CD4-positive, alpha-beta memory T cell (primary cell): ENCODE measurements at regions not wholly inside any gene's neighbourhood (a gene's known extent, or its start where the extent isn't known, plus 50 kb on each side); places are given as distances from the start of the nearest gene placed in this dataset.

Source experiments
- CTCF ChIA-PET: fragments of 350-600 bp; sonication (Branson Sonifier 250); formaldehyde crosslinking; loops from one replicate; lab custom pipeline; 2021; ENCODE audit warnings: inconsistent platforms; ENCODE audit not compliant: partially characterized antibody; lab: Charles Lee
- POLR2A ChIA-PET: fragments of 350-600 bp; sonication (Branson Sonifier 250); formaldehyde crosslinking; loops from one replicate; lab custom pipeline; 2021; ENCODE audit not compliant: partially characterized antibody; lab: Charles Lee
- DNase-seq, 5 donors: peaks; one replicate each; pipeline versions ENCODE4 v3.0.0 to v3.0.0-alpha.2; 2020 to 2022; ENCODE audit warnings: mixed read lengths in 1 of 5
- H3K27ac ChIP-seq: one replicate; pipeline ENCODE4 v1.7.0; 2013; ENCODE audit warnings: low read depth, low read length
- H3K27me3 ChIP-seq: 2 replicates; pipeline ENCODE4 v1.7.0; 2013; ENCODE audit warnings: mild to moderate bottlenecking, low read length, moderate library complexity; ENCODE audit not compliant: insufficient read depth
- H3K36me3 ChIP-seq: 2 replicates; pipeline ENCODE4 v1.7.0; 2013; ENCODE audit warnings: mild to moderate bottlenecking, low read length, moderate library complexity; ENCODE audit not compliant: insufficient read depth
- H3K4me1 ChIP-seq: 2 replicates; pipeline ENCODE4 v1.7.0; 2013; ENCODE audit warnings: mild to moderate bottlenecking, low read length, moderate library complexity; ENCODE audit not compliant: insufficient read depth
- H3K4me3 ChIP-seq, 2 donors: one replicate each; pipeline ENCODE4 v1.7.0; 2013; ENCODE audit warnings: low read length in 2 of 2, mild to moderate bottlenecking in 1 of 2
- H3K9me3 ChIP-seq, 2 donors: one replicate each; pipeline ENCODE4 v1.7.0; 2013; ENCODE audit warnings: low read length in 2 of 2, control low read depth in 1 of 2; ENCODE audit not compliant: control insufficient read depth in 1 of 2
- H3K27ac Mint-ChIP-seq, 7 donors: one replicate each; pipeline ENCODE4 v1.8.0; 2020 to 2021; ENCODE audit warnings: mixed read lengths in 7 of 7, mild to moderate bottlenecking in 6 of 7, inconsistent platforms in 3 of 7, moderate library complexity in 3 of 7
- H3K27me3 Mint-ChIP-seq, 2 donors: one replicate each; pipeline ENCODE4 v1.8.0; 2020 to 2021; ENCODE audit warnings: mixed read lengths in 2 of 2
- H3K36me3 Mint-ChIP-seq, 2 donors: one replicate each; pipeline ENCODE4 v1.8.0; 2020 to 2021; ENCODE audit warnings: mixed read lengths in 2 of 2, inconsistent platforms in 1 of 2, mild to moderate bottlenecking in 1 of 2
- H3K4me1 Mint-ChIP-seq, 4 donors: one replicate each; pipeline ENCODE4 v1.8.0; 2020 to 2021; ENCODE audit warnings: mixed read lengths in 4 of 4, mild to moderate bottlenecking in 1 of 4
- H3K4me3 Mint-ChIP-seq, 8 donors: one replicate each; pipeline ENCODE4 v1.8.0; 2020 to 2021; ENCODE audit warnings: mixed read lengths in 8 of 8, mild to moderate bottlenecking in 7 of 8, moderate library complexity in 6 of 8, inconsistent platforms in 3 of 8
- H3K9me3 Mint-ChIP-seq, 8 donors: one replicate each; pipeline ENCODE4 v1.8.0; 2020 to 2021; ENCODE audit warnings: mixed read lengths in 8 of 8, mild to moderate bottlenecking in 5 of 8, inconsistent platforms in 3 of 8, moderate library complexity in 1 of 8
- intact Hi-C: fragments of 100-400 bp; cut with micrococcal nuclease; formaldehyde crosslinking; loops from one replicate; pipeline ENCODE4 v1.15.1; 2023

DNA sequence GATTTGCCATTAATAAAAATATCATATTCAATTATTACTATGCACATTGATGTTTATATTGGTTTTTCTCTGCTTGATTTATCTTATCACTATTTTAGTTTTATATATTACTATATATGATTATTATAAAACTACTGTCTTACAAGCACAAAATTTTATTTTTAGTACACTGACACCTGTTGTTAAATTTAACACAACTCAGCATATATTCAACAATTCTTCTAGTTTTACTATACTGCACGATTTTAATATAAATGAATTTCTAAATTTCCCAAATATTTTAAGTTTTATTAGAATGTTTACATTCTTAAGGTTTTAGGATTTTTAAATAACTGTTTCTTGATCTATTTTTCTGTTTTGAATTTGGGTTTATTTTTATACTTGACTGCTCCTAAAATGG lies 889.8 kb upstream of the GJE1 start:
- H3K27ac Mint-ChIP-seq = no peak overlapping the region
- no peaks in the 10 kb centered on the region for H3K4me1 ChIP-seq
- ChIA-PET POLR2A (no interaction called here), CTCF (no interaction called here)
- H3K27ac ChIP-seq = no peak overlapping the region
- intact Hi-C loops = no loop called here
- no peak overlapping the region for H3K4me3 Mint-ChIP-seq
- H3K27me3 ChIP-seq = no peaks in the 10 kb centered on the region
- DNase-seq = no peak
- no peaks in the 10 kb centered on the region for H3K9me3 Mint-ChIP-seq
- H3K36me3 Mint-ChIP-seq = no peaks in the 10 kb centered on the region
- no peaks in the 10 kb centered on the region for H3K36me3 ChIP-seq
- H3K27me3 Mint-ChIP-seq = no peaks in the 10 kb centered on the region
- no peaks in the 10 kb centered on the region for H3K4me1 Mint-ChIP-seq
- H3K4me3 ChIP-seq = no peak overlapping the region
- H3K9me3 ChIP-seq = no peaks in the 10 kb centered on the region

DNA sequence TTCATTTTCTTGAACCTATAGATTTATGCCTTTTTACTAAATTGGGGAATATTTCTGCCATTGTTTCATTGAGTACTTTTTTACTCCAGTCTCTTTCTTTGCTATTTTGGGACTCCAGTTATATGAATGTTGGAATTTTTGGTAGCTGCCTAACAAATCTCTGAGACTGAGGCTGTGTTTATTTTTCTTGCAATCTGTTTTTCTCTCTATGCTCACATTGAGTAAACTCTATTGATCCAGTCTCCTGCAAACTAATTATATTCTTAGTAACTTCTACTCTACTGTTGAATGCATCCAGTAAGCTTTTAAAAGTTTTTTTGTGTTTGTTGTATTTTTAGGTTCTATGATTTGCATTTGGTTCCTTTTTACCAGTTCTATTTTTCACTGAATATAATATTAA lies 903.4 kb upstream of the GJE1 start:
- Mint-ChIP-seq H3K4me3 (no peak overlapping the region), H3K27ac (no peak overlapping the region), H3K27me3 (peaks cover 0 to 1% of the 10 kb centered on the region in 2 donors), H3K4me1 (no peaks in the 10 kb centered on the region), H3K36me3 (no peaks in the 10 kb centered on the region), H3K9me3 (peaks cover 0 to 9% (median 0%) of the 10 kb centered on the region in 8 donors)
- H3K27ac ChIP-seq = no peak overlapping the region
- no peaks in the 10 kb centered on the region for H3K4me1 ChIP-seq
- ChIA-PET CTCF (no interaction called here), POLR2A (no interaction called here)
- no peaks in the 10 kb centered on the region for H3K9me3 ChIP-seq
- H3K4me3 ChIP-seq = no peak overlapping the region
- H3K27me3 ChIP-seq = no peaks in the 10 kb centered on the region
- intact Hi-C loops = no loop called here
- no peaks in the 10 kb centered on the region for H3K36me3 ChIP-seq
- DNase-seq = no peak

DNA sequence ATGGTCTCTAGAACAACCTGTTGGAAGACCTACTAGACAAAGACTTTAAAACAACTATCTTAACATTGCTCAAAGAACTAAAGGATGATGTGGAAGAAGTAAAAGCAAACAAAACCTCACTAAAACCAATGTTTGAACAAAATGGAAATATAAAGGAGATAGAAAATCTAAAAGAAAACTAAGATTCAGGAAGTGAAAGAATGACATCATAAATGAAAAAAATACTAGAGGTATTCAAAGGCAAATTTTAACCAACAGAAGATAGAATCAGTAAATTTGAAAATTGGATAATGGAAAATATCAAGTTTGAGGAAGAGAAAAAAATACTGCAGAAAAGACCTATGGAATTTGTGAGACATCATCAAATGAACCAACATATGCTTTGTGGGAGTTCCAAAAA lies 914.1 kb upstream of the GJE1 start:
- no peak overlapping the region for H3K4me3 Mint-ChIP-seq
- no peak overlapping the region for H3K27ac ChIP-seq
- POLR2A ChIA-PET = no interaction called here
- H3K4me1 ChIP-seq = no peaks in the 10 kb centered on the region
- DNase-seq = no peak
- H3K4me3 ChIP-seq = no peak overlapping the region
- CTCF ChIA-PET = no interaction called here
- peaks cover 0 to 8% (median 0%) of the 10 kb centered on the region in 8 donors for H3K9me3 Mint-ChIP-seq
- intact Hi-C loops = no loop called here
- H3K36me3 ChIP-seq = no peaks in the 10 kb centered on the region
- H3K36me3 Mint-ChIP-seq = no peaks in the 10 kb centered on the region
- H3K27me3 Mint-ChIP-seq = no peaks in the 10 kb centered on the region
- no peak overlapping the region for H3K27ac Mint-ChIP-seq
- H3K9me3 ChIP-seq = no peaks in the 10 kb centered on the region
- H3K27me3 ChIP-seq = no peaks in the 10 kb centered on the region
- H3K4me1 Mint-ChIP-seq = no peaks in the 10 kb centered on the region

DNA sequence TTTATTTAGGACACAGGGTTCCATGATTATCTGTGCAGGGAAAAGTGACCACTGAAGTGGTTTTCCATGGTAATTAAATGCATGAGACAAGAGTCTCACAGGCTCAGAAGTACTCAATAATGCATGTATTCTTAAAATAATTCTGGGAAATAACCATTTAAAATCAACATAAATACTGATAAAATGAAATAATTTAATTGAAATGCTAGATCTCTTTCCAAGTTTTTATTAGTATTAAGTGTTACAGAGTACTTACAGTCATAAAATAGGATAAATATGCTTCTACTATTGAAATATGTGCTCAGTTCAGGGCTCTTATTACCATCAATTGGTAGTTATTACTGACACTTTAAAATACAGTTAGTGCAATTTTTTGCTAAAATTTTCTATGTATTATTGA lies 916.0 kb upstream of the GJE1 start:
- POLR2A ChIA-PET = no interaction called here
- Histone ChIP-seq H3K36me3 (no peaks in the 10 kb centered on the region), H3K9me3 (no peaks in the 10 kb centered on the region), H3K27ac (no peak overlapping the region), H3K27me3 (no peaks in the 10 kb centered on the region), H3K4me3 (no peak overlapping the region), H3K4me1 (no peaks in the 10 kb centered on the region)
- Mint-ChIP-seq H3K4me1 (peaks cover 0 to 2% (median 0%) of the 10 kb centered on the region in 4 donors), H3K36me3 (no peaks in the 10 kb centered on the region), H3K27me3 (peaks cover 2 to 4% of the 10 kb centered on the region in 2 donors), H3K4me3 (no peak overlapping the region), H3K27ac (no peak overlapping the region), H3K9me3 (peaks cover 0 to 8% (median 0%) of the 10 kb centered on the region in 8 donors)
- intact Hi-C loops = no loop called here
- CTCF ChIA-PET = no interaction called here
- no peak for DNase-seq

DNA sequence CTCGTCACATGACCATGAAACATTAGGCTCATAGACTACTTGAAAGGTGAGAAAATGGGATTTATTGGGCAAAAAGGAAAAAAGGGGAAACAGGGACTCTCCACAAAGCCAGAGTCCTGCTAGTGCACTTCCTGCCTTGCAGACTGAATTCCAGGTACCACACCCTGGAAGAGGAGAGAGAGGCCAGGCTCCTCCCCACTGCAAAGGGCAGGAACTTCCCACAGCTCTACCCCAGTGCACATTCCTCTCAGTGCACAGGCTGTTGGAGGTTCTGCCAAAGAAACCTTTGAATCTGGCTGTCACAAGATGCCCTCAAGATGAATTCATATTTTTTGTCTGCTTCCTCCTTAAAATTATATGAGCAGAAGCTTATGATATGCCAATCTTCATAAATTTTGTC lies 920.4 kb upstream of the GJE1 start:
- H3K27ac ChIP-seq = no peak overlapping the region
- no peak overlapping the region for H3K27ac Mint-ChIP-seq
- intact Hi-C loops = no loop called here
- peaks cover 2 to 4% of the 10 kb centered on the region in 2 donors for H3K27me3 Mint-ChIP-seq
- H3K4me1 ChIP-seq = no peaks in the 10 kb centered on the region
- no peak for DNase-seq
- H3K4me3 ChIP-seq = no peak overlapping the region
- no peaks in the 10 kb centered on the region for H3K9me3 Mint-ChIP-seq
- no peak overlapping the region for H3K4me3 Mint-ChIP-seq
- H3K9me3 ChIP-seq = no peaks in the 10 kb centered on the region
- H3K4me1 Mint-ChIP-seq = peaks cover 0 to 2% (median 0%) of the 10 kb centered on the region in 4 donors
- ChIA-PET POLR2A (no interaction called here), CTCF (no interaction called here)
- no peaks in the 10 kb centered on the region for H3K36me3 Mint-ChIP-seq
- H3K36me3 ChIP-seq = no peaks in the 10 kb centered on the region
- H3K27me3 ChIP-seq = no peaks in the 10 kb centered on the region

DNA sequence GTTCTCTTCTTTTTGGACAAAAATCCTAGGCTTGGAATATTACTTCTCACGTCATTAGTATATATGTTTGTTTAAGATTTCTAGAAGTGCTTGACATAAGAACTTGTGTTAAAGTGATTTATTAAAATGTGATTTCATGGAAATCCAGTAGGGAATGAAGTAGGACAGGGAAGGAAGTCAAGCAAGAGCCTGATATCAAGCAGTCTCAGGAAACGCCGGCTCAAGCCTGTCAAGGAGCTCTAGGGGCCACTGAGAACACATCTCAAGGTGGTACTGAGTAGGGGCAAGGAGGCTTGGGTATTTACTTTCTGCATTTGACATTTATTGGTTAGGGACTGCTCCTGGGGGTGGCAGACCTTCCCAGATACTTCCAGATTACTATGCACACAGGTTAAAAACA lies 920.9 kb upstream of the GJE1 start:
- no peaks in the 10 kb centered on the region for H3K36me3 Mint-ChIP-seq
- intact Hi-C loops = no loop called here
- peaks cover 2 to 4% of the 10 kb centered on the region in 2 donors for H3K27me3 Mint-ChIP-seq

DNA sequence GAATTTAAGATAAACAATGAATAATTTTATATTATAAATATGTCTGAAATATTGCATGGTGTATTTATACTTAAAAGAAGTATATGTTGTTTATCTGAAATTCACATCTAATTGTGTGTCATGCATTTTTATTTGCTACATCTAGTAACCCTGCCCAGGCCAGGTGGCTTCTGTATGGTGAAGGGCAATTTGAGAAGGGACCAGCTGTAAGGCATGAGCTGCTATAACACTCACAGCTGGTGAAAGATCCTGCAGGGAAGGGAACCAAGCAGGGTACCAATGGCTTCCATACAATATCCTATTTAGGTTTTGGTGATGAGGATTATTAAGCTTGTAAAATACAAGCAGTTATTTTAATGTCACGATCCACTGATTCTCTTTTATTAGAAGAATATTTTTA lies 921.8 kb upstream of the GJE1 start:
- intact Hi-C loops = no loop called here
- Histone ChIP-seq H3K4me3 (no peak overlapping the region), H3K27ac (no peak overlapping the region), H3K9me3 (no peaks in the 10 kb centered on the region), H3K36me3 (no peaks in the 10 kb centered on the region), H3K27me3 (no peaks in the 10 kb centered on the region), H3K4me1 (no peaks in the 10 kb centered on the region)
- ChIA-PET POLR2A (no interaction called here), CTCF (no interaction called here)
- H3K9me3 Mint-ChIP-seq = peaks cover 0 to 5% (median 0%) of the 10 kb centered on the region in 8 donors
- no peaks in the 10 kb centered on the region for H3K36me3 Mint-ChIP-seq
- H3K27ac Mint-ChIP-seq = no peak overlapping the region
- DNase-seq = no peak
- peaks cover 2 to 4% of the 10 kb centered on the region in 2 donors for H3K27me3 Mint-ChIP-seq
- H3K4me3 Mint-ChIP-seq = no peak overlapping the region
- H3K4me1 Mint-ChIP-seq = peaks cover 0 to 2% (median 0%) of the 10 kb centered on the region in 4 donors

More for the DNA sequence above, 920.9 kb upstream of the GJE1 start:
- H3K27me3 ChIP-seq = no peaks in the 10 kb centered on the region
- H3K27ac ChIP-seq = no peak overlapping the region
- no peak for DNase-seq
- H3K4me1 ChIP-seq = no peaks in the 10 kb centered on the region
- Mint-ChIP-seq H3K4me1 (peaks cover 0 to 2% (median 0%) of the 10 kb centered on the region in 4 donors), H3K4me3 (no peak overlapping the region), H3K27ac (no peak overlapping the region), H3K9me3 (peaks cover 0 to under 1% (median 0%) of the 10 kb centered on the region in 8 donors)
- no peaks in the 10 kb centered on the region for H3K36me3 ChIP-seq
- H3K4me3 ChIP-seq = no peak overlapping the region
- CTCF ChIA-PET = no interaction called here
- H3K9me3 ChIP-seq = no peaks in the 10 kb centered on the region
- POLR2A ChIA-PET = no interaction called here

DNA sequence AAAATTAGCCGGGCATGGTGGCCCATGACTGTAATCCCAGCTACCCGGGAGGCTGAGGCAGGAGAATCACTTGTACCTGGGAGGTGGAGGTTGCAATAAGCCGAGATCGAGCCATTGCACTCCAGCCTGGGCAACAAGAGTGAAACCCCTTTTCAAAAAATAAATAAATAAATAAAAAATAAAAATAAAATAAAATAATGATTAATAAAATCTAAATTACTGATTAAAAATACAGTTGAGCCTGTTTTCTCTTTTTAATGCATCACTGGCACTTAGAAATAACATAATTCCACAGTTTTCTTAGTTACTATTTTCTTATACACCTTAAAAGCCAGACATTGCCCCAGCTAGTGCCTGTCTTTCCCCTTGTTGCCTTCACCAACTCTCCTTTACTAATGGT lies 922.8 kb upstream of the GJE1 start:
- H3K36me3 Mint-ChIP-seq = no peaks in the 10 kb centered on the region
- Histone ChIP-seq H3K27ac (no peak overlapping the region), H3K4me3 (no peak overlapping the region), H3K9me3 (no peaks in the 10 kb centered on the region), H3K4me1 (no peaks in the 10 kb centered on the region), H3K36me3 (no peaks in the 10 kb centered on the region), H3K27me3 (no peaks in the 10 kb centered on the region)
- intact Hi-C loops = no loop called here
- POLR2A ChIA-PET = no interaction called here
- H3K4me1 Mint-ChIP-seq = peaks cover 0 to 3% (median 0%) of the 10 kb centered on the region in 4 donors
- DNase-seq = no peak
- peaks cover 2 to 4% of the 10 kb centered on the region in 2 donors for H3K27me3 Mint-ChIP-seq
- no peak overlapping the region for H3K27ac Mint-ChIP-seq
- peaks cover 0 to 5% (median 0%) of the 10 kb centered on the region in 8 donors for H3K9me3 Mint-ChIP-seq
- no peak overlapping the region for H3K4me3 Mint-ChIP-seq
- CTCF ChIA-PET = no interaction called here
